GM21381 (cell line): ENCODE measurements at regions not wholly inside any gene's neighbourhood (a gene's known extent, or its start where the extent isn't known, plus 50 kb on each side); places are given as distances from the start of the nearest gene placed in this dataset.

ENCODE experiments used
- ATAC-seq: cut with Tn5 transposase; IDR thresholded peaks from one replicate; pipeline ENCODE4 v1.9.1; 2021; ENCODE audit warnings: mild to moderate bottlenecking, moderate library complexity; ENCODE audit not compliant: unreplicated experiment

DNA sequence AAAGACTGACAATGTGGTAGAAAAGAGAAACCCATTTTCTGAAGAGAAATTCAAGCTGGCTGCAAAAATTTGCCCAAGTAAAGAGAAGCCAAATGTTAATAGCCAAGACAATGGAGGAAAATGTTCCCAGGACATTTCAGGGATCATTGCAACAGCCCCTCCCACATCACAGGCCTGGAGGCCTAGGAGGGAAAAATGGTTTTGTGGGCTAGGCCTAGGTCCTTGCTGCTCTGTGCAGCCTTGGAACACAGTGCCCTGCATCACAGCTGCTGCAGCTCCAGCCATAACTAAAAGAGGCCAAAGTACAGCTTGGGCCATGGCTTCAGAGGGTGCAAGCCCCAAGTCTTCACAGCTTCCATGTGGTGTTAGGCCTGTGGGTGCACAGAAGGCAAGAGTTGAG, 332.4 kb upstream of the LRIG3 start:
- no peak for ATAC-seq

DNA sequence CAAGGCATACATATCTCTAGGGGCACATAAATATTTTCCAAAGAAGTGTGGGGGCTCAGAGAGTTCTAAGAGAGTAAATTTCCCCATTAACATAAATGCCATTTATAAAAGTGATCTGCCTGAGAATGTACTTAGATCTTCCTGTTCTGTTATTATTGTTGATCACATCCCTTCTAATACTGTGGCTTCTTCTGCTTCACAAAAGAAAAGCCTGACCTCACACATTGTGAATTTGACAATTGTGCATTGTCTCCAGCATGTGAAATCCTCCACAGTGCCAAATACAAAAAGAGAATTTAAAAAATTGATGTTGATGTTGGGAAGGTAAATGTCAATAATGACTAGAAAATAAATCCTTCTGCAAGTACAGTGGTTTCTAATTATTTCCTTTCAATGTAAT, 330.5 kb upstream of the LRIG3 start:
- no peak for ATAC-seq

- no peak for ATAC-seq
Observed at GRCh38 chr12:59240048-59240447, 319.7 kb upstream of the LRIG3 start.

DNA sequence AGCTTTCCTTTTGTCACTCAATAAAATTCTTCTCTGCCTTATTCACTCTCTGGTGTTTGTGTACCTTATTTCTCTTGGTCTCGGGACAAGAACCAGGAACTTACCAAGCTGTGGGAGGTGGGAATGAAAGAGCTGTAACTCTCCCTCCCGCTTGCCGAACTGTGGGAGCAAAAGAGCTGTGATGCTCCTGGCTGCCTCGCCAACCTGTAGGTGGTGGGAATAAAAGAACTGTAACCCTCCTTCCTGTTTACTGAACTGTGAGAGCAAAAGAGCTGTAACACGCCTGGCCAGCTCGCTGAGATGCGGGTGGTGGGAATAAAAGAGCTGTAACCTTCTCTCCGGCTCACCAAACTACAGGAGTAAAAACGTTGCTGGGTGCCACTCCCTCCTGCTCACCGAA, 314.1 kb upstream of the LRIG3 start:
- ATAC-seq, result no peak

DNA sequence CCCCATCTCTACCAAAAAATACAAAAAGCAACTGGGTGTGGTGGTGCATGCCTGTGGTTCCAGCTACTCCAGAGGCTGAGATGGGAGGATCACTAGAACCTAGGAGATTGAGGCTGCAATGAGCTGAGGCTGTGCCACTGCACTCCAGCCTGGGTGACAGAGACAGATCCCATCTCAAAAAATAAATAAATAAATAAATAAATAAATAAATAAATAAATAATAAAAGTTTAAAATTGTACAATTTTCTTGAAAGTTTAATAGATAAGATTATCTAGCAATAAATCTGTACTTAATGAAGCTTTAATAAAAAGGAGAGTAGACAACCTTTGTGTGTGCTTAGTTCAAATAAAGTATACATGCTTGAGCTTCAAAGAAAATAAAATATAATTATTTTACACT, 310.0 kb upstream of the LRIG3 start:
- ATAC-seq, result no peak

DNA sequence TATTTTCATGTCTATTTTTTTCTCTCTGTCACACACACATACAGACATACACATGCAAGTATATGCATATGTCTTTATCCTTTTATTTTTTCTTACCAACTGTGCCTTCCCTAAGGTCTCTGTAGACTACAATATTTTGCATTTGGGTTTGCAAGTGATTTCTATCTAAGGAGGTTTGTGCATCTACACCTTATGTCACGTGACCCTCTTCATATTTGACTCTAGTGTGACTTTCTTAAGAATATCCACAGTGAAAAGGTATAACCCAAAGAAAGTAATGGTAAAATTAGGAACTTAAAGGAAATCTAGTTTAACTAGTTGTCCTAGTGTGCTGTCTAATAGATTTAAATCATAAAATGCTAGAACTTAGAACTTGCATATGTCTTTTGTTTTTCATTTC, 298.8 kb upstream of the LRIG3 start:
- no peak for ATAC-seq

DNA sequence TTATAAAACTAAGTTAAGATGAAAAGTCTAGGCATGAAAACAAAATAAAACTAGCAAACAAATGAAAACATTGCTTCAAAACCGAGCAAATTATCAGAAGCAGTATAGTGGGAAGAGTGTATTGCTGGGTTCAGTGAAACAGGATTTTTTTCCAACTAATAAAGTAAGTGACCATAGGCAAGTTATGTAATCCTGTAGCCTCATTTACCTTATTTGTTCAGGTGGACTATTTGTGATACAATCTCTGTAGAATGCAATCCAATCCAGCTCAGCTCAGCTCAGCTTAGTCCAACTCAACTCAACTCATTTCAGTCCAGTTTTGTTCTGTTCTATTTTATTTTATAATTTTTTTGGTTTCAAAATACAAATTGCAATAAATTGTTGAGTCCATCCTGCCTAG, 276.7 kb upstream of the LRIG3 start:
- ATAC-seq, result no peak

GRCh38 chr12:59194794-59195193, 274.5 kb upstream of the LRIG3 start:
- no peak for ATAC-seq

- ATAC-seq, result no peak
Observed at GRCh38 chr12:59193476-59194050, 273.3 kb upstream of the LRIG3 start.

- no peak for ATAC-seq
Observed at GRCh38 chr12:59191372-59191771, 271.1 kb upstream of the LRIG3 start.

DNA sequence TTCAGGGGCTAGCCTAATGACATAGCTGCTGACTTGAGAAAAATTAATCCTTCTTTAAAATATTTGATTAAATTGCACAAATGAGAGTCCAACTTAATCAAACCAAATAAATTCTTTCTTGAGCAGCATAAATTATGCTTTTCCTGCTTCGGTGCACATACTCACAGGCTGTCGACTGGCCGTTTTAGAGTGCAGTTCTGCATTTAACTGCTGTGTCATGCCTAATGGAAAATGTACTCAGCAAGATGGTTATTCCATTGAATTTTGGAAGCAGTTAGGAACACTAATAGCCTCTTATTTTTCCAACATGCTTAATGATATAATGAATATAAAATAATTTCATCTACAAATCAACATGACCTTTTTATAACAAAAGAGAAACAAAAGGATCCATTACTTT, 266.1 kb upstream of the LRIG3 start:
- ATAC-seq, result no peak

DNA sequence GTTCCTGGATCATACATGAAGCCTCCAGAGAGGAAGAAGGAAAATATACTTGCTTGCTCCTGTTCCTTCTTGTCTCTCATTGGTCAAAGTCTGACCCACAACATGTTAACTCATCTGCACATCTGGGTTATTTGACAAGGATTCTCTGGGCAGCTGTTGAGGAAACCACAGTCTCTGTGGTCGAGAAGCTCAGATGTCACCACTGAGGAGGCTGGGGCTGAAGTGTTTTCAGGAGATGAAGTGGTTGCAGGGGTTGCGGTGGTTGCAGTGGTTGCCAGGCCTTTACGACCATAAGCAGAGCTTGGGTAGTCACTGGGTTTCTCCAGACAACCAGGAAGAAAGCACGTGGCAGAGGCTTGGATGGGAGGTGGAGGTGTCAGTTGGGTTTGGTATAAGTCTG, 265.0 kb upstream of the LRIG3 start:
- no peak for ATAC-seq

GRCh38 chr12:59182658-59183455, 262.6 kb upstream of the LRIG3 start:
- ATAC-seq, result no peak

GRCh38 chr12:59182191-59182590, 261.9 kb upstream of the LRIG3 start:
- no peak for ATAC-seq

- ATAC-seq, result no peak
Observed at GRCh38 chr12:59181196-59181777, 261.0 kb upstream of the LRIG3 start.

- no peak for ATAC-seq
Observed at GRCh38 chr12:59179231-59179630, 258.9 kb upstream of the LRIG3 start.

- ATAC-seq, result no peak
Observed at GRCh38 chr12:59173695-59174094, 253.4 kb upstream of the LRIG3 start.

- no peak for ATAC-seq
Observed at GRCh38 chr12:59168647-59169046, 248.3 kb upstream of the LRIG3 start.

GRCh38 chr12:59166457-59166856, 246.2 kb upstream of the LRIG3 start:
- no peak for ATAC-seq

DNA sequence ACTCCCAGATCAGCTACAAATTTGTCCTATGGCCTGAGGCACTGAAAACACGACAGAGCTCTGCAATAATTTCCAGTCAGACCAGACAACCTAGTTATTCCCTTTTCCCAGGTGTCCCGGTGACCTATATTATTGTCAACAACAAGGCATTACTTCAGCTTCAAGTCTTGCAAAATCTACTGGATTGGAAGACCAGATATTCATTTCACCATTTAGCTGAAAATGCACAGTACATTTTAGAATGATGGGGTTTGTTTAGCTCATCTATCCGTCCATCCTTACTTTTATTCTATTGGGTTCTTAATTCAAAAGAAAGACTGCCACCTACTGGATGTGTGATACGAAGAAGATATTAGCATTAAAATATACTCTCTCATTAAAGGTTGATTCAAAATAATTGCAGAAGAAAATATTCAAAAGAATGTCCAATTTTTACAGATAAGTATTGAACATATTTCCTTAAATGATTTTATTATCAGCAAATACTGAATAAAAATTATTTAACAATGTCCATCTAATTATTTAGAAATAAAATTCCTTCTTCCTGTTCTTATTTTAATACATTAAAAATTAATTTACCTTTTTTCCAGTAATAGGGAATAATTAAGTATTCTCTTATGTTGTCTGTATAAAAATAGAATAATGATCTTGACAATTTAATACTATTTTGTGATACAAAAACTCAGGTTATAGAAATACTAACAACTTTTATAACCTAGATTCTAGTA, 244.9 kb upstream of the LRIG3 start:
- no peak for ATAC-seq

DNA sequence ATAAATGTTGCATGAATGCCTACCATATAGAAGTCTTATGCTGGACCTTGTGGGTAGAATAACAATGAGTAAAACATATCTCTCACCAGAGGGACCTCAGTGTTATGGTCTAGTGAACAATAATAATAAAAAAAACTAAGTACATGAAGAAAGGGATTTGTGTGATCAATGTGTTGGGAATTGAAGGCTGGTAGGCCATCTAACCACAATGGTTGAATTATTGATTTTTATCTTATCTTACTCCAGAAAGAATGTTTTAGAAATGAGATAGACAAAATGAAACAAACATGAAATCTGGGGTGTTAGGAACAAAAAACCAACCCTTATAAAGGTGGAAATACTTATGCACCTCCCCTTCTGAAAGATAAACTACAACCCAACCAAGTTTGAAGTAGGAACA, 243.9 kb upstream of the LRIG3 start:
- ATAC-seq, result no peak

DNA sequence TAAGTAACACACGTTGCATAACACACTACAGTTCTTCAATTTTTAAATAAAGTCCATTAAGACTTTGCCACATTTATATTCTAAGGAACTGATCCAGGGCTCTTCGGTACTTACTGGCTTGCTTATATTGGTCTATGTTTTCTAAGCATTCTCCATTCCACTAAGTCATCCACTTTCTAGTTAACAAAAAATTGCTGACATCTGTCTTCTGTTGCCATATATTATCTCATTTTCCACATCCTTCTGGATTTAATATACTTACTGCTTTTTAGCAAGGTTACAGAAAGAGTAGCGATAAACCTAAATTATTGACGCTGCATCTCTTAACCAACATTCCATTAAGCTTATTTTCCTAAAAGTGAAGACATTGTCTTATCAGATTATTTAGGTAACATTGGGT, 238.4 kb upstream of the LRIG3 start:
- no peak for ATAC-seq
